HepG2 (cell line): ENCODE measurements at regions not wholly inside any gene's neighbourhood (a gene's known extent, or its start where the extent isn't known, plus 50 kb on each side); places are given as distances from the start of the nearest gene placed in this dataset.

Experiments used
- ATAC-seq: fragments of 200-7000 bp; cut with Tn5 transposase; 3 replicates; pipeline ENCODE4 v1.9.1; 2020; ENCODE audit warnings: mild to moderate bottlenecking, moderate library complexity
- BruUV-seq: library from RNA; stranded (reverse); fragments of 400-500 nt; replicated peaks from 2 replicates; lab custom pipeline; 2021; lab: Mats Ljungman, UMichigan
- CTCF ChIA-PET: fragments of 300-600 bp; formaldehyde crosslinking; extraction: SDS; loops from one replicate; lab custom pipeline; 2021; ENCODE audit warnings: low total read pairs, inconsistent platforms, low intra/inter-chr PET ratio; lab: Yijun Ruan, JAX
- POLR2A ChIA-PET: fragments of 350-600 bp; sonication (Branson Sonifier 250); formaldehyde crosslinking; loops from one replicate; lab custom pipeline; 2020; ENCODE audit warnings: antibody characterized with exemption, inconsistent platforms; lab: Yijun Ruan, JAX
- DNase-seq: peaks from one replicate; pipeline ENCODE4 v3.0.0-alpha.2; 2015; ENCODE audit warnings: low spot score
- FAIRE-seq: peaks from 3 replicates; lab custom pipeline; 2011; peaks lifted over from hg19 to GRCh38; lab: Jason Lieb, UNC
- H2AFZ ChIP-seq: one replicate; pipeline ENCODE4 v1.6.1; 2011; ENCODE audit warnings: low read length, inconsistent platforms
- H3K27ac ChIP-seq: fragments of 300-600 bp; 3 replicates; pipeline ENCODE4 v1.8.0; 2011; ENCODE audit warnings: mixed run types, mild to moderate bottlenecking, mixed read lengths, low read length, inconsistent platforms; ENCODE audit not compliant: insufficient read depth; ENCODE audit errors: extremely low read length
- H3K27me3 ChIP-seq, 2 experiments: fragments of 200-600 bp in 1 of 2; 2 replicates in 1 of 2; 3 replicates in 1 of 2; pipeline versions ENCODE4 v1.6.0 to v1.8.0; 2011; ENCODE audit warnings: low read length in 2 of 2, mild to moderate bottlenecking in 2 of 2, moderate library complexity in 2 of 2, inconsistent platforms in 1 of 2; ENCODE audit not compliant: insufficient read depth in 2 of 2, control insufficient read depth in 1 of 2
- H3K36me3 ChIP-seq, 2 experiments: fragments of 200-600 bp in 1 of 2; replicated peaks in 1 of 2; 2 replicates in 1 of 2; 3 replicates in 1 of 2; pipeline versions ENCODE4 v1.5.1 to v1.8.0; 2011; ENCODE audit warnings: low read length in 2 of 2, inconsistent platforms in 1 of 2; ENCODE audit not compliant: insufficient read depth in 2 of 2, control insufficient read depth in 1 of 2
- H3K4me1 ChIP-seq: 2 replicates; pipeline ENCODE4 v1.5.1; 2012; ENCODE audit warnings: low read length, inconsistent platforms; ENCODE audit not compliant: insufficient read depth
- H3K4me2 ChIP-seq: 2 replicates; pipeline ENCODE4 v1.6.0; 2011; ENCODE audit warnings: low read depth, low read length, inconsistent platforms
- H3K4me3 ChIP-seq, 3 experiments: fragments of 200-600 bp in 1 of 3; sonication (generic), shearing (Covaris generic) in 1 of 3; replicated peaks in 1 of 3; 2 replicates each; pipeline ENCODE4 v1.5.1; 2011 to 2016; ENCODE audit warnings: low read length in 3 of 3, inconsistent platforms in 2 of 3, low read depth in 2 of 3, mild to moderate bottlenecking in 2 of 3, control low read depth in 1 of 3, mixed read lengths in 1 of 3; ENCODE audit not compliant: insufficient read depth in 1 of 3
- H3K79me2 ChIP-seq: one replicate; pipeline ENCODE4 v1.6.1; 2011; ENCODE audit warnings: low read length, inconsistent platforms; ENCODE audit not compliant: insufficient read depth
- H3K9ac ChIP-seq: 2 replicates; pipeline ENCODE4 v1.6.0; 2011; ENCODE audit warnings: mild to moderate bottlenecking, low read depth, low read length, inconsistent platforms; ENCODE audit not compliant: insufficient read depth
- H3K9me3 ChIP-seq: 2 replicates; pipeline ENCODE4 v1.5.1; 2012; ENCODE audit warnings: mild to moderate bottlenecking, low read length
- H4K20me1 ChIP-seq: 2 replicates; pipeline ENCODE4 v1.6.0; 2011; ENCODE audit warnings: inconsistent platforms, mild to moderate bottlenecking, low read length, moderate library complexity; ENCODE audit not compliant: insufficient read depth
- CSRNP1 ChIP-seq: sonication (generic); formaldehyde crosslinking; IDR thresholded peaks from 2 replicates; pipeline ENCODE4 v1.8.1; 2023; ENCODE audit warnings: mild to moderate bottlenecking, missing genetic modification reagents
- EHMT2 ChIP-seq: fragments of 200-600 bp; sonication (generic); IDR thresholded peaks from 2 replicates; pipeline ENCODE4 v1.7.0; 2017; ENCODE audit warnings: antibody characterized with exemption, low read depth, low read length, borderline replicate concordance
- ETS1 ChIP-seq: sonication (generic); formaldehyde crosslinking; IDR thresholded peaks from 2 replicates; pipeline ENCODE4 v1.4.0; 2020; ENCODE audit warnings: missing genetic modification reagents
- NFIC ChIP-seq: IDR thresholded peaks from 2 replicates; pipeline ENCODE4 v1.6.1; 2012; ENCODE audit warnings: mild to moderate bottlenecking, low read length, inconsistent platforms
- PAXIP1 ChIP-seq: sonication (generic); formaldehyde crosslinking; conservative IDR thresholded peaks from 2 replicates; pipeline ENCODE4 v1.4.0; 2020; ENCODE audit warnings: mild to moderate bottlenecking, missing genetic modification reagents, moderate library complexity
- RAD51 ChIP-seq: fragments of 450-650 bp; IDR thresholded peaks from 2 replicates; pipeline ENCODE4 v1.6.1; 2016; ENCODE audit warnings: borderline replicate concordance
- SALL2 ChIP-seq: sonication (generic); formaldehyde crosslinking; IDR thresholded peaks from 2 replicates; pipeline ENCODE4 v1.8.1; 2023; ENCODE audit warnings: mild to moderate bottlenecking, missing genetic modification reagents, inconsistent platforms
- SETDB1 ChIP-seq: sonication (generic); formaldehyde crosslinking; IDR thresholded peaks from 2 replicates; pipeline ENCODE4 v1.5.1; 2020; ENCODE audit warnings: missing genetic modification reagents, mild to moderate bottlenecking, borderline replicate concordance
- YEATS2 ChIP-seq: sonication (generic); formaldehyde crosslinking; IDR thresholded peaks from 2 replicates; pipeline ENCODE4 v1.4.0; 2020; ENCODE audit warnings: missing genetic modification reagents, borderline replicate concordance
- ZNF3 ChIP-seq: IDR thresholded peaks from 2 replicates; pipeline ENCODE4 v1.7.0; 2017; ENCODE audit warnings: inconsistent platforms
- ZNF652 ChIP-seq: IDR thresholded peaks from 2 replicates; pipeline ENCODE4 v1.6.1; 2016; ENCODE audit warnings: low read depth, borderline replicate concordance
- ZNF7 ChIP-seq: IDR thresholded peaks from 2 replicates; pipeline ENCODE4 v1.6.1; 2016; ENCODE audit warnings: missing biosample characterization, missing genetic modification reagents
- ZSCAN5A ChIP-seq: sonication (generic); formaldehyde crosslinking; IDR thresholded peaks from 2 replicates; pipeline ENCODE4 v1.8.0; 2022; ENCODE audit warnings: mild to moderate bottlenecking, missing genetic modification reagents, borderline replicate concordance
- WGBS: methylation state at CpG from one replicate; pipeline ENCODE4 v1.1.6; 2017; ENCODE audit warnings: low lambda C conversion rate; 5-methylcytosine and 5-hydroxymethylcytosine counted together
- in situ Hi-C: cut with HindIII; loops from 2 replicates; pipeline ENCODE4 v1.10.0; 2017; ENCODE audit warnings: low pct_unique_long_range_greater_than_20kb; ENCODE audit not compliant: extremely low pct_ligation_motif_present
- intact Hi-C: fragments of 100-400 bp; cut with micrococcal nuclease; formaldehyde crosslinking; loops from one replicate; pipeline ENCODE4 v1.10.0; 2022; ENCODE audit not compliant: unreplicated experiment

GRCh38 chr7:51602376-51602775 is 285.8 kb upstream of the COBL start:
- intact Hi-C loops: loop anchor here (10.0 kb wide), 1 partner anchor 1222 kb away; no protein-coding TSS in a partner anchor

GRCh38 chr7:51601461-51601860 is 284.9 kb upstream of the COBL start:
- no peak overlapping the region for H3K9ac ChIP-seq
- no peak overlapping the region for H2AFZ ChIP-seq
- H3K79me2 ChIP-seq: no peaks in the 10 kb centered on the region
- no peaks in the 10 kb centered on the region for H3K36me3 ChIP-seq
- in situ Hi-C loops: no loop called here
- no peak overlapping the region for H3K4me3 ChIP-seq
- H3K27ac ChIP-seq: no peak overlapping the region
- WGBS: under 1% methylated on average over 3 of the region's 3 CpGs
- H4K20me1 ChIP-seq: no peaks in the 10 kb centered on the region
- ChIA-PET CTCF (no interaction called here), POLR2A (no interaction called here)
- no TSS peak for BruUV-seq
- no peaks in the 10 kb centered on the region for H3K9me3 ChIP-seq
- ATAC-seq (no peak), FAIRE-seq (no peak), DNase-seq (no peak)
- no peaks in the 10 kb centered on the region for H3K4me1 ChIP-seq
- H3K4me2 ChIP-seq: no peak overlapping the region
- H3K27me3 ChIP-seq: no peaks in the 10 kb centered on the region
- intact Hi-C loops: loop anchor here (10.0 kb wide), 1 partner anchor 1223 kb away; no protein-coding TSS in a partner anchor
- TF ChIP-seq EHMT2 (no peak), YEATS2 (CRISPR knock-in tag) (no peak), SETDB1 (no peak), CSRNP1 (CRISPR knock-in tag) (no peak), SALL2 (CRISPR knock-in tag) (no peak), ETS1 (CRISPR knock-in tag) (no peak), ZSCAN5A (no peak), ZNF3 (no peak), PAXIP1 (no peak)

More at GRCh38 chr7:51602376-51602775, 285.8 kb upstream of the COBL start:
- H3K4me2 ChIP-seq: no peak overlapping the region
- H3K4me1 ChIP-seq: no peaks in the 10 kb centered on the region
- H3K27me3 ChIP-seq: no peaks in the 10 kb centered on the region
- POLR2A ChIA-PET: no interaction called here
- no peak overlapping the region for H2AFZ ChIP-seq
- H3K27ac ChIP-seq: no peak overlapping the region
- DNase-seq: no peak
- H3K4me3 ChIP-seq: no peak overlapping the region
- no peak for TF ChIP-seq RAD51
- TF ChIP-seq ZNF7 (CRISPR knock-in tag): no peak
- TF ChIP-seq NFIC: no peak
- TF ChIP-seq ZNF652 (CRISPR knock-in tag): no peak
- TF ChIP-seq, all 625 proteins: peak for 0
- FAIRE-seq (no peak), ATAC-seq (no peak)
- BruUV-seq: no TSS peak
- WGBS: 7% methylated on average over 1 of the region's 2 CpGs
- no peaks in the 10 kb centered on the region for H4K20me1 ChIP-seq
- H3K9ac ChIP-seq: no peak overlapping the region
- no peaks in the 10 kb centered on the region for H3K36me3 ChIP-seq
- in situ Hi-C loops: no loop called here
- no peaks in the 10 kb centered on the region for H3K79me2 ChIP-seq
- H3K9me3 ChIP-seq: no peaks in the 10 kb centered on the region
- CTCF ChIA-PET: no interaction called here
